ENCODE measurements at regions not wholly inside any gene's neighbourhood (a gene's known extent, or its start where the extent isn't known, plus 50 kb on each side); places are given as distances from the start of the nearest gene placed in this dataset.

DNA sequence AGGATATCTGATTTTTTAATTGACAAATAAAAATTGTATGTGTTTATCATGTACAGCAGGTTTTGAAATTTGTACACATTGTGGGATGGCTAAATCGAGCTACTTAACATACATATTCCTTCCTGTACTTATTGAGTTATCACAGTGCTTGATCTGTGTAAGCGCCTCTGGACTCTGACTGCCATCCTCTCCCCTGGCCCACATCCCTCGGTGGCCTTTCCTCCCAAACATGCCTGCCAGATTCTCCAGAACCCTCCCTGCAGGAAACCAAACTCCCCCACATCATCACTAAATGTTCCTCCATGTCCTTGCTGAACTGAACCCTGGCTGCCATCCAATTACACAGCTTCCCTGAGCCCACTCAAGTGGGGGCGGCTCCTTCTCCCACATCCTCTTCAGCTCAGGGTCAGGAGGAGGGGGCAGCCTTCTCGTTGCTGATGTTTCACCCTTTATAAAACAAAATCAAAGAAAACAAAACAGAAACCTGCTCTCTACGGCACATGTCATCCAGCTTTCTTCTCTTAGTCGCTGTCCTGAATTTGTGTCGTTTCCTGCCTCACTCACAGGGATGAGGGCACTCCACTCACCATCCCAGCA, 97.1 kb upstream of the SPATA13 start:
- TF ChIP-seq, protein P1, sequence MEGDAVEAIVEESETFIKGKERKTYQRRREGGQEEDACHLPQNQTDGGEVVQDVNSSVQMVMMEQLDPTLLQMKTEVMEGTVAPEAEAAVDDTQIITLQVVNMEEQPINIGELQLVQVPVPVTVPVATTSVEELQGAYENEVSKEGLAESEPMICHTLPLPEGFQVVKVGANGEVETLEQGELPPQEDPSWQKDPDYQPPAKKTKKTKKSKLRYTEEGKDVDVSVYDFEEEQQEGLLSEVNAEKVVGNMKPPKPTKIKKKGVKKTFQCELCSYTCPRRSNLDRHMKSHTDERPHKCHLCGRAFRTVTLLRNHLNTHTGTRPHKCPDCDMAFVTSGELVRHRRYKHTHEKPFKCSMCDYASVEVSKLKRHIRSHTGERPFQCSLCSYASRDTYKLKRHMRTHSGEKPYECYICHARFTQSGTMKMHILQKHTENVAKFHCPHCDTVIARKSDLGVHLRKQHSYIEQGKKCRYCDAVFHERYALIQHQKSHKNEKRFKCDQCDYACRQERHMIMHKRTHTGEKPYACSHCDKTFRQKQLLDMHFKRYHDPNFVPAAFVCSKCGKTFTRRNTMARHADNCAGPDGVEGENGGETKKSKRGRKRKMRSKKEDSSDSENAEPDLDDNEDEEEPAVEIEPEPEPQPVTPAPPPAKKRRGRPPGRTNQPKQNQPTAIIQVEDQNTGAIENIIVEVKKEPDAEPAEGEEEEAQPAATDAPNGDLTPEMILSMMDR (IDR thresholded peaks at IDR 0.05; ENCODE audit: low read depth, low read length, poor library complexity, severe bottlenecking): no peak
- no peak for TF ChIP-seq EZH2phosphoT487 (IDR thresholded peaks at IDR 0.05; ENCODE audit: borderline replicate concordance, low read length)
